NCI-H510A (cell line): ENCODE measurements at regions not wholly inside any gene's neighbourhood (a gene's known extent, or its start where the extent isn't known, plus 50 kb on each side); places are given as distances from the start of the nearest gene placed in this dataset.
"Not testable (repeated sequence)": the region's sequence is repeated elsewhere in the genome, so short reads cannot be mapped to it uniquely, and the experiment has no call there.

ENCODE experiments used
- DNase-seq: peaks from one replicate; lab custom pipeline; 2025; lab: John Stamatoyannopoulos, UW

GRCh38 chr9:38255599-38255998 is 136.9 kb upstream of the ALDH1B1 start:
- no peak for DNase-seq

- DNase-seq, result no peak
These were observed 137.7 kb upstream of the ALDH1B1 start for GRCh38 chr9:38254756-38255155.

- no peak for DNase-seq
These were observed 138.4 kb upstream of the ALDH1B1 start for GRCh38 chr9:38254151-38254550.

GRCh38 chr9:38253200-38253599 is 139.3 kb upstream of the ALDH1B1 start:
- DNase-seq, result no peak

GRCh38 chr9:38251036-38251860 is 141.3 kb upstream of the ALDH1B1 start:
- no peak for DNase-seq

- DNase-seq, result no peak
These were observed 142.0 kb upstream of the ALDH1B1 start for GRCh38 chr9:38250279-38251035.

GRCh38 chr9:38249587-38250210 is 142.8 kb upstream of the ALDH1B1 start:
- no peak for DNase-seq

GRCh38 chr9:38249049-38249448 is 143.5 kb upstream of the ALDH1B1 start:
- no peak for DNase-seq

GRCh38 chr9:38246833-38247232 is 145.7 kb upstream of the ALDH1B1 start:
- no peak for DNase-seq

- DNase-seq, result no peak
These were observed 147.5 kb upstream of the ALDH1B1 start for GRCh38 chr9:38244971-38245370.

- no peak for DNase-seq
These were observed 148.5 kb upstream of the ALDH1B1 start for GRCh38 chr9:38243993-38244392.

GRCh38 chr9:38242151-38242550 is 150.4 kb upstream of the ALDH1B1 start:
- not testable (repeated sequence) for DNase-seq

GRCh38 chr9:38240051-38240450 is 152.5 kb upstream of the ALDH1B1 start:
- DNase-seq, result no peak

GRCh38 chr9:38235244-38235643 is 157.3 kb upstream of the ALDH1B1 start:
- no peak for DNase-seq

GRCh38 chr9:38234479-38235170 is 157.9 kb upstream of the ALDH1B1 start:
- DNase-seq, result no peak

- DNase-seq, result no peak
These were observed 158.6 kb upstream of the ALDH1B1 start for GRCh38 chr9:38233796-38234355.

- no peak for DNase-seq
These were observed 159.2 kb upstream of the ALDH1B1 start for GRCh38 chr9:38233343-38233742.

GRCh38 chr9:38232895-38233294 is 159.6 kb upstream of the ALDH1B1 start:
- no peak for DNase-seq

- no peak for DNase-seq
These were observed 160.6 kb upstream of the SHB start for GRCh38 chr9:38229504-38230155.

GRCh38 chr9:38229104-38229500 is 160.1 kb upstream of the SHB start:
- DNase-seq, result no peak

GRCh38 chr9:38228331-38229103 is 159.5 kb upstream of the SHB start:
- no peak for DNase-seq
